Keratinocyte (primary cell): ENCODE measurements at regions not wholly inside any gene's neighbourhood (a gene's known extent, or its start where the extent isn't known, plus 50 kb on each side); places are given as distances from the start of the nearest gene placed in this dataset.

Experiments
- EZH2 ChIP-seq: IDR thresholded peaks from one replicate; pipeline ENCODE4 v1.6.1; 2012; ENCODE audit warnings: inconsistent platforms, mild to moderate bottlenecking, low read length, moderate library complexity
- TF ChIP-seq, protein P1 (sequence below), 3 experiments: IDR thresholded peaks in 1 of 3; conservative IDR thresholded peaks in 1 of 3; optimal IDR thresholded peaks in 1 of 3; 2 replicates in 2 of 3; 3 replicates in 1 of 3; pipeline versions ENCODE3 to v1.5.1; 2011; ENCODE audit warnings: low read length in 3 of 3, mild to moderate bottlenecking in 3 of 3, moderate library complexity in 2 of 3, control low read depth in 1 of 3, inconsistent platforms in 1 of 3; ENCODE audit not compliant: insufficient read depth in 2 of 3; ENCODE audit errors: extremely low read depth in 1 of 3

DNA sequence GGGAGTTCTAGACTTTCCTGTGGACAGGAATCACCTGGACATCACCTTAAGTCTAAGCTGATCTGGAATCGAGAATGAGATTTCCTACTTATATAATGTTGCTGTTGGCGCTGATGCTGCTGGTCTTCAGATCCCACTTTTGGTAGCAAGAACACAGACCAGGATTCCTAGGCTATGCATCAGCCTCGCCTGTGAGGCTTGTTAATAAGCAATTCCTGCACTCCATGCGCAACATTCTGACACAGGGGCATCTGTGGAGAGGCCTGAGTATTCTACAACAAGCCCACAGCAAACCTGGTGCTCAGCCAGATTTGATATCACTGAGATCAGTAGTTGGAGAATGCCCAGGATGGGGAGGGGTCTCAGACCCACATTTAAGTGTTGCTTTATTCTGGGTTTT lies 52.0 kb upstream of the TRIM26 start:
- TF ChIP-seq, protein P1, sequence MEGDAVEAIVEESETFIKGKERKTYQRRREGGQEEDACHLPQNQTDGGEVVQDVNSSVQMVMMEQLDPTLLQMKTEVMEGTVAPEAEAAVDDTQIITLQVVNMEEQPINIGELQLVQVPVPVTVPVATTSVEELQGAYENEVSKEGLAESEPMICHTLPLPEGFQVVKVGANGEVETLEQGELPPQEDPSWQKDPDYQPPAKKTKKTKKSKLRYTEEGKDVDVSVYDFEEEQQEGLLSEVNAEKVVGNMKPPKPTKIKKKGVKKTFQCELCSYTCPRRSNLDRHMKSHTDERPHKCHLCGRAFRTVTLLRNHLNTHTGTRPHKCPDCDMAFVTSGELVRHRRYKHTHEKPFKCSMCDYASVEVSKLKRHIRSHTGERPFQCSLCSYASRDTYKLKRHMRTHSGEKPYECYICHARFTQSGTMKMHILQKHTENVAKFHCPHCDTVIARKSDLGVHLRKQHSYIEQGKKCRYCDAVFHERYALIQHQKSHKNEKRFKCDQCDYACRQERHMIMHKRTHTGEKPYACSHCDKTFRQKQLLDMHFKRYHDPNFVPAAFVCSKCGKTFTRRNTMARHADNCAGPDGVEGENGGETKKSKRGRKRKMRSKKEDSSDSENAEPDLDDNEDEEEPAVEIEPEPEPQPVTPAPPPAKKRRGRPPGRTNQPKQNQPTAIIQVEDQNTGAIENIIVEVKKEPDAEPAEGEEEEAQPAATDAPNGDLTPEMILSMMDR (optimal IDR thresholded peaks at IDR 0.05 in 1 of 3, IDR thresholded peaks at IDR 0.05 in 1 of 3, conservative IDR thresholded peaks at IDR 0.05 in 1 of 3; ENCODE audit: extremely low read depth in 1 of 3, insufficient read depth in 2 of 3, low read length in 3 of 3): no peak
- TF ChIP-seq EZH2: no peak
